ENCODE measurements at regions not wholly inside any gene's neighbourhood (a gene's known extent, or its start where the extent isn't known, plus 50 kb on each side); places are given as distances from the start of the nearest gene placed in this dataset.

DNA sequence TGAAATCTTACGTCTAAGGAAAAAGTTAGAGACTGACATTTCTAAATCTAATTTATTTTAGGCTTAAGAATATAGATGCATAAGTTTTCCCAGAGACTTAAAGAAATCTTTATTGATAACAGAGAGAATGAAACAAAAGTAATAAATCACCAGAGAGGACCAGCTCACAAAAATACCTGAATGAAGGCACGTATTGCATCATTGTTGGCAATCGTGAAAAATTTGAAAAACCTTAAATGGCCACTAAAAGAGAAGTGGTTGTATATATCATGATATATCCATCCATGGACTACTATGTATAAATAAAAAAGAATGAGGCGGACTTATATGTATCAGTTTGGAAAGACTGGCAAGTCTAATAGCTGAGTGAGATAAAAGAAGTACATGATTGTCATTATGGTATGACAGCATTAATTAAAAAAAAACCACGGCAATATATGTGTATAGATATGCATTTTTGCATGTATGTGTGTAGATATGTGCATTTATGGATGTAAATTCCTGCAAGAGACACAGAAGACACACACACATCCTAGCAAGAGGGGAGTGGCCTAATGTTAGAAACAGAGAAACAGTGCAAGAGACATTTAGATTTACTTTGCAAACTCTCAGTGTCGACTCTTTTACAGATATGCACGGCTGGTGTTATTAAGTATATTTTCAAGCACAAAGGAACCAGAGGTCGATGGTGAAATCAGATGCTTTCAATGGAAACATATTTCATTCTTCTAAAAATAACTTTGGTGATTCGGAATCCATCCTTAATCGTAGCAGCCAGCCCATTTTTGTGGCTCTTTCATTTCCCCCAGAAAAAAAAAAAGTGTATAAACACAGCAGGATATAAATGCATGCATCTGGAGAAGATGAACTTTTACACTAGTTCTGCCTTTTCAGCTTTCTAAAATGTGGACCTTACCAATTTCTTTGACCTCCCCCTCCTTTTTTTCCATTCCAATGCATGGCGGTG lies 156.1 kb upstream of the SALL4 start:
- Mint-ChIP-seq H3K27me3 (peaks cover 22 to 28% (median 25%) of the 10 kb centered on the region in 5 donors), H3K27ac (no peak overlapping the region), H3K4me1 (peaks cover 0 to 11% (median 5%) of the 10 kb centered on the region in 7 donors), H3K36me3 (no peaks in the 10 kb centered on the region), H3K4me3 (no peak overlapping the region), H3K9me3 (peaks cover 0 to 4% (median 3%) of the 10 kb centered on the region in 11 donors)
- no peaks in the 10 kb centered on the region for H3K4me1 ChIP-seq (ENCODE audit: control insufficient read depth in 2 of 2, insufficient read depth in 2 of 2, low read length in 2 of 2)
- H3K9me3 ChIP-seq (ENCODE audit: control insufficient read depth in 2 of 3, low read length in 3 of 3) = no peaks in the 10 kb centered on the region
- POLR2A ChIA-PET = interaction anchor here (0.6 kb wide), 1 partner anchor 132 kb away, joined by 3 read pairs; no protein-coding TSS in a partner anchor
- CTCF ChIA-PET = no interaction called here
- no peak for DNase-seq
- no peaks in the 10 kb centered on the region for H3K27me3 ChIP-seq (ENCODE audit: control insufficient read depth in 2 of 2, insufficient read depth in 2 of 2, low read length in 2 of 2)
- no peak overlapping the region for H3K4me3 ChIP-seq (ENCODE audit: low read length)
- no peaks in the 10 kb centered on the region for H3K36me3 ChIP-seq (ENCODE audit: control insufficient read depth in 2 of 3, insufficient read depth in 3 of 3, low read length in 3 of 3)
- intact Hi-C loops (cut with micrococcal nuclease) = no loop called here
- no peak for ATAC-seq
- no peak overlapping the region for H3K27ac ChIP-seq (ENCODE audit: low read depth, low read length)

GRCh38 chr20:51955756-51956155 lies 153.4 kb upstream of the SALL4 start:
- Histone ChIP-seq H3K4me1 (ENCODE audit: control insufficient read depth in 2 of 2, insufficient read depth in 2 of 2, low read length in 2 of 2) (no peaks in the 10 kb centered on the region), H3K9me3 (ENCODE audit: control insufficient read depth in 2 of 3, low read length in 3 of 3) (no peaks in the 10 kb centered on the region), H3K27ac (ENCODE audit: low read depth, low read length) (no peak overlapping the region), H3K36me3 (ENCODE audit: control insufficient read depth in 2 of 3, insufficient read depth in 3 of 3, low read length in 3 of 3) (no peaks in the 10 kb centered on the region), H3K4me3 (ENCODE audit: low read length) (no peak overlapping the region), H3K27me3 (ENCODE audit: control insufficient read depth in 2 of 2, insufficient read depth in 2 of 2, low read length in 2 of 2) (no peaks in the 10 kb centered on the region)
- CTCF ChIA-PET = no interaction called here
- POLR2A ChIA-PET = no interaction called here
- Mint-ChIP-seq H3K9me3 (peaks cover 0 to 4% (median 3%) of the 10 kb centered on the region in 11 donors), H3K27ac (no peak overlapping the region), H3K36me3 (no peaks in the 10 kb centered on the region), H3K27me3 (peaks cover 12 to 24% (median 16%) of the 10 kb centered on the region in 5 donors), H3K4me1 (peaks cover 0 to 11% (median 5%) of the 10 kb centered on the region in 7 donors), H3K4me3 (no peak overlapping the region)
- intact Hi-C loops (cut with micrococcal nuclease) = no loop called here
- no peak for ATAC-seq
- DNase-seq = no peak

- Mint-ChIP-seq H3K27ac (no peak overlapping the region), H3K4me3 (no peak overlapping the region), H3K27me3 (peaks cover 4 to 10% (median 6%) of the 10 kb centered on the region in 5 donors), H3K4me1 (peaks cover 0 to 7% (median 2%) of the 10 kb centered on the region in 7 donors), H3K9me3 (peaks cover 0 to 4% (median 3%) of the 10 kb centered on the region in 11 donors), H3K36me3 (no peaks in the 10 kb centered on the region)
- H3K4me1 ChIP-seq (ENCODE audit: control insufficient read depth in 2 of 2, insufficient read depth in 2 of 2, low read length in 2 of 2) = no peaks in the 10 kb centered on the region
- no peak for DNase-seq
- no peaks in the 10 kb centered on the region for H3K9me3 ChIP-seq (ENCODE audit: control insufficient read depth in 2 of 3, low read length in 3 of 3)
- ATAC-seq = no peak
- ChIA-PET POLR2A (no interaction called here), CTCF (no interaction called here)
- no peak overlapping the region for H3K27ac ChIP-seq (ENCODE audit: low read depth, low read length)
- no peaks in the 10 kb centered on the region for H3K27me3 ChIP-seq (ENCODE audit: control insufficient read depth in 2 of 2, insufficient read depth in 2 of 2, low read length in 2 of 2)
- H3K36me3 ChIP-seq (ENCODE audit: control insufficient read depth in 2 of 3, insufficient read depth in 3 of 3, low read length in 3 of 3) = no peaks in the 10 kb centered on the region
- intact Hi-C loops (cut with micrococcal nuclease) = no loop called here
- no peak overlapping the region for H3K4me3 ChIP-seq (ENCODE audit: low read length)
These were observed 151.5 kb upstream of the SALL4 start for GRCh38 chr20:51953731-51954340.

- Histone ChIP-seq H3K4me1 (ENCODE audit: control insufficient read depth in 2 of 2, insufficient read depth in 2 of 2, low read length in 2 of 2) (no peaks in the 10 kb centered on the region), H3K9me3 (ENCODE audit: control insufficient read depth in 2 of 3, low read length in 3 of 3) (no peaks in the 10 kb centered on the region), H3K36me3 (ENCODE audit: control insufficient read depth in 2 of 3, insufficient read depth in 3 of 3, low read length in 3 of 3) (no peaks in the 10 kb centered on the region), H3K27me3 (ENCODE audit: control insufficient read depth in 2 of 2, insufficient read depth in 2 of 2, low read length in 2 of 2) (no peaks in the 10 kb centered on the region), H3K4me3 (ENCODE audit: low read length) (no peak overlapping the region), H3K27ac (ENCODE audit: low read depth, low read length) (no peak overlapping the region)
- intact Hi-C loops (cut with micrococcal nuclease) = no loop called here
- H3K9me3 Mint-ChIP-seq = peaks cover 0 to 4% (median 3%) of the 10 kb centered on the region in 11 donors
- ChIA-PET CTCF (no interaction called here), POLR2A (no interaction called here)
- H3K36me3 Mint-ChIP-seq = no peaks in the 10 kb centered on the region
- peaks cover 0 to 5% (median 0%) of the 10 kb centered on the region in 5 donors for H3K27me3 Mint-ChIP-seq
- H3K27ac Mint-ChIP-seq = no peak overlapping the region
- H3K4me1 Mint-ChIP-seq = peaks cover 0 to 2% (median 0%) of the 10 kb centered on the region in 7 donors
- ATAC-seq (no peak), DNase-seq (no peak)
- no peak overlapping the region for H3K4me3 Mint-ChIP-seq
These were observed 148.6 kb upstream of the SALL4 start for GRCh38 chr20:51950926-51951325.

DNA sequence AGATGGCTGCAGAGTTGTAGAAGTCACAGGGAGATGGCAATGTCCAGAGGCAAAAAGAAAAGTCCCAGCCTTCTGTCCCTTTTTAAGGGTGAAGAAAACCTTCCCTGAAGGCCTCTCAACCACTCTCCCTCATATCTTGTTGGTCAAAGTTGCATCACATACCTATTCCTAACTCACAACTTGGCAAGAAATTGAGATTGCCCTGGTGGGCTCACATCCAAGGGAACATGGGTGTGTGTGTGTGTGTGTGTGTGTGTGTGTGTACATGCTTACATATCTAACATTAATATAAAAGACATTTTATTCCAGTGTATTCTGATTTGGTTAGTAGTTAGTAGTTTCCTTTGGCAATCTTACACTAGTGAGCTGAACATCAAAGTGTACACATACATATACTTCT lies 144.3 kb upstream of the SALL4 start:
- Mint-ChIP-seq H3K27ac (no peak overlapping the region), H3K27me3 (peaks cover 0 to 6% (median 0%) of the 10 kb centered on the region in 5 donors), H3K4me3 (no peak overlapping the region), H3K4me1 (peaks cover 0 to 3% (median 0%) of the 10 kb centered on the region in 7 donors), H3K9me3 (no peaks in the 10 kb centered on the region), H3K36me3 (no peaks in the 10 kb centered on the region)
- intact Hi-C loops (cut with micrococcal nuclease) = no loop called here
- DNase-seq (no peak), ATAC-seq (no peak)
- no peak overlapping the region for H3K27ac ChIP-seq (ENCODE audit: low read depth, low read length)
- no peak overlapping the region for H3K4me3 ChIP-seq (ENCODE audit: low read length)
- ChIA-PET CTCF (no interaction called here), POLR2A (no interaction called here)
- H3K36me3 ChIP-seq (ENCODE audit: control insufficient read depth in 2 of 3, insufficient read depth in 3 of 3, low read length in 3 of 3) = no peaks in the 10 kb centered on the region
- H3K27me3 ChIP-seq (ENCODE audit: control insufficient read depth in 2 of 2, insufficient read depth in 2 of 2, low read length in 2 of 2) = no peaks in the 10 kb centered on the region
- H3K4me1 ChIP-seq (ENCODE audit: control insufficient read depth in 2 of 2, insufficient read depth in 2 of 2, low read length in 2 of 2) = no peaks in the 10 kb centered on the region
- no peaks in the 10 kb centered on the region for H3K9me3 ChIP-seq (ENCODE audit: control insufficient read depth in 2 of 3, low read length in 3 of 3)

DNA sequence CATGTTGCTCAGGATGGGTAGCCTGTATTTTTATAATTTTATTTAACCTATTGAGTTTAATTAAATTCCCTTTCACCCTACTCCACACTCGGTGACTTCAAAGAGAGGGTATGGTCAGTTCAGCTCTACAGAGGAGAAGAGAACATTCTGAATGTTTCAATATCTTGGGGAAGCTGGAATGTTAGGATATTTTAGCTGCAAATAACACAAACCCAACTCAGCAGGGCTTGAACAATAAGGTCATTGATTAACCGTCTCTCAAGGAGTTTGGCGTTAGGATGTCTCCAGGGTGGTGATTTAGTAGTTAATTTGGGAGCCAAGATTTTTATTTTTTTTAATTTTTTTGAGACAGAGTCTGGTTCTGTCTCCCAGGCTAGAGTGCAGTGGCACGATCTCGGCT lies 143.6 kb upstream of the SALL4 start:
- POLR2A ChIA-PET = no interaction called here
- no peaks in the 10 kb centered on the region for H3K4me1 ChIP-seq (ENCODE audit: control insufficient read depth in 2 of 2, insufficient read depth in 2 of 2, low read length in 2 of 2)
- H3K4me3 Mint-ChIP-seq = no peak overlapping the region
- ATAC-seq (no peak), DNase-seq (no peak)
- H3K36me3 Mint-ChIP-seq = no peaks in the 10 kb centered on the region
- H3K27ac Mint-ChIP-seq = no peak overlapping the region
- CTCF ChIA-PET = no interaction called here
- no peaks in the 10 kb centered on the region for H3K9me3 Mint-ChIP-seq
- H3K36me3 ChIP-seq (ENCODE audit: control insufficient read depth in 2 of 3, insufficient read depth in 3 of 3, low read length in 3 of 3) = no peaks in the 10 kb centered on the region
- H3K27ac ChIP-seq (ENCODE audit: low read depth, low read length) = no peak overlapping the region
- peaks cover 0 to 6% (median 0%) of the 10 kb centered on the region in 5 donors for H3K27me3 Mint-ChIP-seq
- intact Hi-C loops (cut with micrococcal nuclease) = no loop called here
- H3K27me3 ChIP-seq (ENCODE audit: control insufficient read depth in 2 of 2, insufficient read depth in 2 of 2, low read length in 2 of 2) = no peaks in the 10 kb centered on the region
- H3K9me3 ChIP-seq (ENCODE audit: control insufficient read depth in 2 of 3, low read length in 3 of 3) = no peaks in the 10 kb centered on the region
- H3K4me3 ChIP-seq (ENCODE audit: low read length) = no peak overlapping the region
- peaks cover 0 to 3% (median 0%) of the 10 kb centered on the region in 7 donors for H3K4me1 Mint-ChIP-seq
